ENCODE measurements at regions not wholly inside any gene's neighbourhood (a gene's known extent, or its start where the extent isn't known, plus 50 kb on each side); places are given as distances from the start of the nearest gene placed in this dataset.

DNA sequence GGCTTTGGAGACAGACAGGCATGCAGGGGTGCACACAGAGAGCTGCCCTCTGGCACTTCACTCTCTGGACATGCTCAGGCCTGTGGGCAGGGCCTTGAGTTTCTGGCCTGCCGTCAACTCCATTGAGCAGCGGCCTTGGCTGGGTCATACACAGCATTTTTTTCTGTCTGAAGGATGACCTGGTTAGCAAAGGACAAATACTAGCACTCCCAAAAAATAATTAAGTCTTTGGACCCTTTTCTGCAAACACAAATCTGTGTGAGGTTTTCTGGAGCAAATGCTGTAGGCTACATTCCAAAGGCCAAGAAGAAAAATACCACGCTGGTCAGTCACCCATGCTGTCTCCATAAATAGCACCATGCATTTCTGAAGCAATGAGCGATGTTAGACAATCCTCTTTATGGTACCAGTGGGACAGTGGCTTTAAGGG lies 124.7 kb upstream of the CTAGE1 start:
- DNase-seq (ENCODE audit: low read depth in 2 of 3, low spot score in 1 of 3), result no peak

DNA sequence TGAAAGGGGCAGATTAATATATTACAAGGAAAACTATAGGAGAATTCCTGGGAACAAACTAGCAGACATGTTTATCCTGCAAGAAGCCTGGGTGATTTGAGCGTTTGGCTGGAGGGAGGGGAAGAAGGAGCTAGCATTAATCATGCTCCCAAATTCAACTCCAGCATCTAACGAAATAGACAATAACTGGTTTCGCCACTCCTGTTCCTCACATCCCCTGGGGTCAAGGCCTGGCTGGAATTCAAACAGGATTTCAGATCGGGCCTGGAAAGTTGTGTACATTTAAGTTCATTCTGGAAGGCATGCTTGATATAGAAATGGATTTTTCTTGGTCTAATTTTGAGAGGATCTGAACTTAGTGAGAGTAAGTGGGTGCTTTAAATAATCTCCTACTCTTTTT lies 126.1 kb upstream of the CTAGE1 start:
- no peak for DNase-seq (ENCODE audit: low read depth in 2 of 3, low spot score in 1 of 3)

- DNase-seq (ENCODE audit: low read depth in 2 of 3, low spot score in 1 of 3), result no peak
Observed at GRCh38 chr18:22544626-22545025, 126.9 kb upstream of the CTAGE1 start.

- no peak for DNase-seq (ENCODE audit: low read depth in 2 of 3, low spot score in 1 of 3)
Observed at GRCh38 chr18:22545066-22545760, 127.5 kb upstream of the CTAGE1 start.

DNA sequence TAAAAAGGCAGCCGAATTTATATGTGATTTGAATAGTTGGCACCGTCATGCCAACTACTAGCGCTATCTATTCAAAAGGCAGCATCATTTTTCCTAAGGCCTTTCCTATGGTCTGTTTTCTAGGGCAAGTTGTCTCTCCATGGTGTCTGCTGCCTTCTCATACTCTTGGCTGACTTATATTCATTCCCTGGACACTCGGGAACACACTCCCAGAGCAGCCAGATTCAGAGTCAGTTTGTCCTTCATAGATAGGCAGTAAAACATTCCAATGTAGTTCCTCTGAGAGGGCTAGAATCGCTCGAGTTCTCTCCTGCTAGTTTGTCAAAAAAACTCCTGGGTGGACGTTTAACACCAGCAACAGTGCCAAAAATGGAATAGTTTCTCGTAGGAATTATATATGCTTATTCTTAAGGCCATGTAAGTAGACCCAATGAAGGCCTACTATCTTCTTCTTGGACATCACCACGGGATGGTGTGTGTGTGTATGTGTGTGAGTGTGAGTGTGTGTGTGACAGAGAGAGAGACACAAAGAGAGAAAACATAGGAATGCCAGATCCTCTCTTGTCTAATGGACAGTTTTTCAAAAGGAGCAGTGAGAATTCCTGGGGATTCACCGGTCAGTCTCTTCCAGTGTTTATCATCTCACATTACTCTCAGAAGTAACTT lies 129.3 kb upstream of the CTAGE1 start:
- no peak for DNase-seq (ENCODE audit: low read depth in 2 of 3, low spot score in 1 of 3)

GRCh38 chr18:22547807-22548561 lies 130.3 kb upstream of the CTAGE1 start:
- DNase-seq (ENCODE audit: low read depth in 2 of 3, low spot score in 1 of 3), result no peak

DNA sequence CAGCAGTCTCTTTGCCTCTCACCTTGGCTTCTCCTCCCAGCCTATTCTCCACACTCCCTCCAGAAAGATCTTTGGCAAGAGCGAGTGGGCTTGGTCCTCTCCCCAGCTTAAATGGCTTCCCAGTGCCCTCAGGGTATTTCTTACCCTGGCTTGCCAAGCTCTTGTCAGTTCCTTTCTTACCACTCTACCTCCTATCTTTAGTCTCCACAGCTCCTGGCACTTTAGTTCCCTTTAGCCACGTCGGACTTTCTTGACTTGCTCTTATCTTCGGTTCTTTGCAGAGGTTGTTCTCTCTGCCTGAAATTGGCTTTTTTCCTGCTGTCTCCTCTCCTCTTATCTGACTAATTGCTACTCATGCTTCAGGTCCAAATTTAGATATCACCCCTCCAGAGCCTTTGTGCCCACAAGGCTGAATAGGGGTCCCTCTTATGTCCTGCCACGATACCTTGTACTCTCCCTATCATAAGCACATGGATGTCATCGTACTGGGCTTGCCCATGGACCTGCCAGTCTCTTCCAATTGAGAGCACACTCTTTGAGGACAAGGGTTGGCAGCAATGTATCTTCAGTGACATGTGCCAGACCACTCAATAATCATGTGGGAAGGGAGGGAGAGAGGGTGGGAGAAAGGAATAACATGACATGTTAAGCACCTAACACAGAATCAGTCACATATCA lies 131.7 kb upstream of the CTAGE1 start:
- no peak for DNase-seq (ENCODE audit: low read depth in 2 of 3, low spot score in 1 of 3)

GRCh38 chr18:22550366-22550765 lies 132.7 kb upstream of the CTAGE1 start:
- no peak for DNase-seq (ENCODE audit: low read depth in 2 of 3, low spot score in 1 of 3)

DNA sequence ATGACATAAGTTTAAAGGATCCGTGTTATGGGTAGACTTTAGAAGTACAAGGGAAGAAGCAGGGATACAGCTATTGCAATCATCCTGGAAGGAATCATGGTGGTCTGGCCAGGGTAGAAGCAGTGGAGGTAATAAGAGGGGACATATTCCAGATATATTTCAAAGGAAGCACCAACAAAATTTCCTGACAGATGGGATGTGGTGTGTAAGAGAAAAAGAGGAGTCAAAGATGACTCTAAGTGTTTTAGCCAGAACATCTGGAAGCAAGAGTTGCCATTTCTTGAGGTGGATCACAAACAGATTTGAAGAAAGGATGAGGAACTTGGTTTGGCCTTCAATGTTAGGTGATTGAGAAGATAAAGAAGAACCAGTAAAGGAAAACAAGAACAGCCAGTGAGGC lies 133.1 kb upstream of the CTAGE1 start:
- DNase-seq (ENCODE audit: low read depth in 2 of 3, low spot score in 1 of 3), result no peak

DNA sequence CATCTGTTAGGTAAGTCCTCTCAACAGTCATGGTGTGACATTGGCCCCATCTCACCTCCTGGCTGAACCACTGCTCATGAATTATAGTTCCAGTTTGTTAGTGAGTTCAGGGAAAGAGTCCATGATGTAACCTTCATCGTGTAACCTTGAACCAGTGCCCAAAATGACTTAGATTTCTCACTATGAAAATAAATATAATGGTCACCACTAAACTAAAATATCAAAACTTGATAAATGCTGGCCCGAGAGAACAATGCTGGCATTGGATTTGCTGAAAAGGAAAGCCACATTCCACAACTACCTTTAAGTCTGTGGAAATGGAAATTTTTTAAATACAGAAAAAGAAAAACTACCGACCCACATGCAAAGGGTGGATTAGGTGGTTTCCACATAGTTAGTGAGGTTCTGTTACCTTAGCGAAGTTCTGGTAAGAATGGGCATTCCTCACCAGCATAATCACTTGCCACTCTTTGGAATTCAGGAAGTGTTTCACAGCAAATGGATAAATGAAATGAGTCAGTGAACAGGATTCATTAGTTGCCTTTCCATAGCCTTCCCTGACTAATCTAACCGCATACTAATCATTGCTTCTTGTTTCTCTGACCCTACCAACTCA lies 133.9 kb upstream of the CTAGE1 start:
- no peak for DNase-seq (ENCODE audit: low read depth in 2 of 3, low spot score in 1 of 3)

DNA sequence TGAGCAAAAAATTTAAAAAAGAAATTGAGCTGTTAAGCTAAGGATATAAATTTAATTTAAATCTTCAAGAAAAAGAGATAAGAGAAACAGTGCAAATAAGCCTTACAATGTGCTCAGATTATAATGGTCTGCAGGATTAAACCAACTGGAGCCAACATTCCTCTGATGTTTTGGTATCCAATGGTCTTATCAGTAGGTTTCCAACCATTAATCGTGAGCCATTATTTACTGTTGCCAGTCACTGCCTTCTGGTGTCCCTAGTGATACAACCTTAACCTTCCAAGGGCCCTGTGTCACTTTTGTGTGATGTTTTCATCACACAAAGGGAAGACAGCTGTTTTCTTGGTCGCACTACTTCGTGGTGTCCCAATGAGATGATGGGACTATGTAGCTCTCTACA lies 134.5 kb upstream of the CTAGE1 start:
- DNase-seq (ENCODE audit: low read depth in 2 of 3, low spot score in 1 of 3), result no peak

DNA sequence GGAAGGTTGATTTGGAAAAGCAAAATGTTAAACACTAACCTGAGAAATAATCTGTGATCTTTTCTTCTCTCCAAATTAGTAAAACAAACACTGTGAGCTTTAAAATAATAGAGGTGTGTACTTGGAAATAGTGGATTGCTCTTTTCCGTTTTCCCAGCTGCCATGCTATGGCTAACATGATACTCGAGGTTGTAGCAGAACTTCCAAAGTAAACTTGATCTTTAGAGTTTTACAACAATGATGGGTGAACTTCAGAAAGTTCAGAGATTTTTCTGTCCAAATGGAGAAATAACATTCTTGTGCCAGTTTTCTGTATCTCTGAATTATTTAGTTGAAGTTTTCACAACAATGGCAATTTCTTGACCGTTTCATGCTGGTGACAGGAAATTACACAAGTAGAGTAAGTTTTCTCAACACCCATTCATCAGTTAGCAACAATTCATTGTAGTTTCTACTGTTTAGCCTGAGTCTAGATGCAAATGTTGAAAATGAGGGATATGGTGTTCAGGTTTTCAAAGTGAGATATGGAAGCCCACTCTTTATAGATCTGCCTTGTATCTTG lies 135.3 kb upstream of the CTAGE1 start:
- DNase-seq (ENCODE audit: low read depth in 2 of 3, low spot score in 1 of 3), result no peak

GRCh38 chr18:22556222-22557167 lies 138.8 kb upstream of the CTAGE1 start:
- no peak for DNase-seq (ENCODE audit: low read depth in 2 of 3, low spot score in 1 of 3)

DNA sequence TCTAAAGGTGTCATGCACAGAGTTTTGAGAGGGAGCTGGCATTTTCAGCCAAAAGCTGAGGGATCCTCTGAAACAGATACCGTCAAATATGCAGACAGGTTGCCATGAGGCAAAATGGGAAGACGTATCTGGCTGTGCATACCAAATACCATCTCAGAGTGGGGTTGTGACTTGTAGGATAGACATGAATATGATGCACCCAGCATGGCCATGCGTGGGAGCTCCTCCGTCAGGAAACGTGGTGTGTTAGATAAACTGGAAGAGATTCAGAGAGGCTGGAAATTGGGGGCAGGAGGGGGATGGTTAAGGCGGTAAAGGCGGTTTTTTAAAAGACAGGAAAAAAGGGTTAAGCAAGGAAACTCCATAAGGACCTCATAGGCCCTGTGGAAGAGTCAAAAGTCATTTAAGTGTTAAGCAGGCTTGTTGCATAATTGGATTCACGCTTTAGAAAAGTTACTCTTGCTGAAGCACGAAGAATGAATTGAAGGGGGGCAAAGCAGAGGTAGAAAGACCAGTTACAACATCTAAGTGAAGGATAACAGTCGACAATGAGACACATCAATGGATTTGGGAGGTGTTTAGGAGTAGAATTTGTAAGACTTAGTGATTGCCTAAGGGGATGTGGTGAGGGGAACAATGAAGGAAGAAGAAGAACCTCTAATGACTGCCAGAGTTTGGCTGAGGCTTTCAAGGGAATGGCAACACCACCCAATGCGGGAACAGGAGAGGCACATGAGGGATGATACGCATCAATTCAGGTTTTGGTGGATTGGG lies 139.6 kb upstream of the CTAGE1 start:
- DNase-seq (ENCODE audit: low read depth in 2 of 3, low spot score in 1 of 3), result no peak

DNA sequence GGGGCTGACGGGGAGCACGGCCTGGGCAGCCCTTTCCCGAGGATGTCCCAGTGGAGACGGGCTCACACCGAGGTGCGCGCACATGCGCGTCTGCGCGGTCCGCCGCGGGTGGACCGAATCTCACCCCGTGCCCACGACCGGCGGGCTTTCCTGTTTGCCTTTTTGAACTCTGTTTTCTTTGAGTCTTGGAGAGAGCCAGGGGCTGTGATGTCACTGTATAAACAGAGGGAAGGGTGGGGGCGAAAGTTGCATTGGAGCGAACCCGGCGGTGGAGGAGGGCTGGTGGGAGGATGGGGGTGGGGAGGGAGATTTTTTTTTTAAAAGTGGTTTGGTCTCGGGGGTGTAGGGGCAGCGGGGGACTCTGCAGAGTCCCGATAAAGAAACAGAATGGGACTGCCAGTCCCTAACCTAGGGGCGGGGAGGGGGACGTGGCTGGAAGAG lies 141.2 kb upstream of the CTAGE1 start:
- no peak for DNase-seq (ENCODE audit: low read depth in 2 of 3, low spot score in 1 of 3)

DNA sequence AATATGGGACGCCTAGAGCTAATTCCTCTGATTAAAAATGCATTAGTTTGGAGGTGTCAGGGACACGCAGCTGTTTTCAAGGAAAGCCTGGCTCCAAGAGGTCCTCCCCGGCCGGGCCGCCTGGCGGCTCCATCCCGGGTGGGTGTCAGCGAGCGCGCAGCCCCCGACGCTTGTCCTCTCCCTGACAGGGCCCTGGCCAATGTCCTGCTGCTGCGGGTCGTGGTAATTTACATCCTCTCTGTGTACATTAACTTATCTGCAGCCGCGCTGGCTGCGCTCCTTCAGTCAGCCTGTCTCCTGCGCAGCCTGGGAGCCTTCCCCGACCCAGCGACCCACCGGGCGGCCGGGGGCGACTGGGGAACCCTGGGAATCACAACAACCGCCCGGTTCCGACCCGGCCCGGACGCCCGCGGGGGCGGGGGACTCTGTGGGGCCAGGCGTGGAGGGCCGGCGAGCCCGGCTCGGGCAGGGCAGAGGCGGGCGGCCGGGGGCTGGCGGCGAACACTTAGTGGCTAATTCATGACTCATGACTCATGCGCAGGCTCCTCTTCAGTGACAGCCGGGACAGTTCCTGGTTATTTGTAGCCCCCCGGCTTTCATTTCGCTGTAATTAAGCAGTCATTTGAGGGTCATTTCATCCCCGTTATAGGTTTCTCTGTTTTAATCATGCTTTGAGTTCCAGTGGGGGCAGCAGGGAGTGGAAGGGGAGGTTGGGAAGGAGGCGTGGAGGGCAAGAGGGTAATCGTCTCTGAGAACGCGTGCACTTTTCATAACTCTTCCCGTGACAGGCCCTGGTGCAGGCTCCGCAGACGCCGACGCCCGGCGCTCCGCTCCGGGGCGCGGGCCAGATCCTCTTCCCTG lies 141.9 kb upstream of the CTAGE1 start:
- DNase-seq (ENCODE audit: low read depth in 2 of 3, low spot score in 1 of 3), result no peak

DNA sequence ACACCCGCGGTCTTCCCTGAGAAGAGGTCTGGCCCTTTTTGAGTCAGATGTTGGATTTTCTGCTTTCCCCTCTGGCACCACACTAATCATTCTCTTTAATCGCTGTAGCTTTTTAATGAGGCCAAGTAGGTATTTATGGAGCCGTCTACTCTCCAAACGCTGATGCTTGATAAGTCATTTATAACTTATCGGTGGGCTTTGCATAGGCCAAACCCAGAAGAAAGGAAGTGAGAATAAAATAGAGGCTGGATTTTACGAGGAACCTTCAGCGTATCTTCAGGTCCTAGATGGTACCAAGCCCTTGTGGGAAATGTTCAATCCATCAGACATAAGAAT lies 142.5 kb upstream of the CTAGE1 start:
- no peak for DNase-seq (ENCODE audit: low read depth in 2 of 3, low spot score in 1 of 3)

- no peak for DNase-seq (ENCODE audit: low read depth in 2 of 3, low spot score in 1 of 3)
Observed at GRCh38 chr18:22560797-22561196, 143.1 kb upstream of the CTAGE1 start.

Data from stimulated activated CD4-positive, alpha-beta T cell treated with anti-CD3 and anti-CD28 coated beads, Interleukin-12 subunit alpha, Interleukin-12 subunit beta, amount 100 ng/mL, for 48 hours (primary cell).